Pulmonary artery endothelial cell (primary cell): ENCODE measurements at regions not wholly inside any gene's neighbourhood (a gene's known extent, or its start where the extent isn't known, plus 50 kb on each side); places are given as distances from the start of the nearest gene placed in this dataset.
"Not testable (repeated sequence)": the region's sequence is repeated elsewhere in the genome, so short reads cannot be mapped to it uniquely, and the experiment has no call there.

Experiments
- DNase-seq: peaks from one replicate; pipeline ENCODE4 v3.0.0-alpha.2; 2011; ENCODE audit warnings: low read depth, low spot score

- no peak for DNase-seq
Observed at GRCh38 chr2:38243186-38243880, 133.7 kb downstream of the ATL2 start.

- no peak for DNase-seq
Observed at GRCh38 chr2:38239452-38239851, 137.6 kb downstream of the ATL2 start.

GRCh38 chr2:38238705-38239104, 138.4 kb downstream of the ATL2 start:
- not testable (repeated sequence) for DNase-seq

GRCh38 chr2:38237311-38237710, 139.8 kb downstream of the ATL2 start:
- no peak for DNase-seq

GRCh38 chr2:38233231-38233983, 143.7 kb downstream of the ATL2 start:
- no peak for DNase-seq

- DNase-seq, result no peak
Observed at GRCh38 chr2:38232454-38232853, 144.6 kb downstream of the ATL2 start.

GRCh38 chr2:38230756-38231155, 146.3 kb downstream of the ATL2 start:
- DNase-seq, result no peak

GRCh38 chr2:38228753-38229152, 148.3 kb downstream of the ATL2 start:
- DNase-seq, result no peak

- DNase-seq, result no peak
Observed at GRCh38 chr2:38224821-38225437, 149.0 kb upstream of the CYP1B1 start.

- DNase-seq, result no peak
Observed at GRCh38 chr2:38224181-38224580, 148.2 kb upstream of the CYP1B1 start.

GRCh38 chr2:38223256-38223655, 147.3 kb upstream of the CYP1B1 start:
- DNase-seq, result no peak

- DNase-seq, result no peak
Observed at GRCh38 chr2:38220164-38220563, 144.2 kb upstream of the CYP1B1 start.

- no peak for DNase-seq
Observed at GRCh38 chr2:38218995-38219394, 143.0 kb upstream of the CYP1B1 start.

- no peak for DNase-seq
Observed at GRCh38 chr2:38218591-38218991, 142.6 kb upstream of the CYP1B1 start.

- DNase-seq, result no peak
Observed at GRCh38 chr2:38217401-38218188, 141.6 kb upstream of the CYP1B1 start.

GRCh38 chr2:38216886-38217285, 140.9 kb upstream of the CYP1B1 start:
- DNase-seq, result no peak

- DNase-seq, result no peak
Observed at GRCh38 chr2:38215993-38216392, 140.0 kb upstream of the CYP1B1 start.

- DNase-seq, result no peak
Observed at GRCh38 chr2:38215522-38215921, 139.6 kb upstream of the CYP1B1 start.

GRCh38 chr2:38214209-38214717, 138.3 kb upstream of the CYP1B1 start:
- DNase-seq, result no peak

- DNase-seq, result no peak
Observed at GRCh38 chr2:38213619-38214167, 137.7 kb upstream of the CYP1B1 start.

GRCh38 chr2:38212312-38212711, 136.4 kb upstream of the CYP1B1 start:
- DNase-seq, result no peak
